ENCODE measurements at regions not wholly inside any gene's neighbourhood (a gene's known extent, or its start where the extent isn't known, plus 50 kb on each side); places are given as distances from the start of the nearest gene placed in this dataset.

GRCh38 chr2:66693076-66693965 is 258.4 kb downstream of the MEIS1 start:
- H3K27ac ChIP-seq: no peak overlapping the region
- ATAC-seq (no peak), DNase-seq (no peak)
- H3K4me1 ChIP-seq: no peaks in the 10 kb centered on the region
- intact Hi-C loops (cut with DNase I): no loop called here
- H3K4me3 ChIP-seq: no peak overlapping the region
- no peaks in the 10 kb centered on the region for H3K9me3 ChIP-seq
- TF ChIP-seq CTCF (IDR thresholded peaks at IDR 0.05): no peak
- peaks cover 0 to 6% (median 2%) of the 10 kb centered on the region in 3 donors for H3K27me3 ChIP-seq (ENCODE audit: insufficient read depth in 3 of 3, low read length in 2 of 3)
- no peaks in the 10 kb centered on the region for H3K36me3 ChIP-seq (ENCODE audit: insufficient read depth in 1 of 2, low read depth in 1 of 2)
- 49 to 55% (median 52%) methylated on average over 4 of the region's 4 CpGs for WGBS, 3 donors

DNA sequence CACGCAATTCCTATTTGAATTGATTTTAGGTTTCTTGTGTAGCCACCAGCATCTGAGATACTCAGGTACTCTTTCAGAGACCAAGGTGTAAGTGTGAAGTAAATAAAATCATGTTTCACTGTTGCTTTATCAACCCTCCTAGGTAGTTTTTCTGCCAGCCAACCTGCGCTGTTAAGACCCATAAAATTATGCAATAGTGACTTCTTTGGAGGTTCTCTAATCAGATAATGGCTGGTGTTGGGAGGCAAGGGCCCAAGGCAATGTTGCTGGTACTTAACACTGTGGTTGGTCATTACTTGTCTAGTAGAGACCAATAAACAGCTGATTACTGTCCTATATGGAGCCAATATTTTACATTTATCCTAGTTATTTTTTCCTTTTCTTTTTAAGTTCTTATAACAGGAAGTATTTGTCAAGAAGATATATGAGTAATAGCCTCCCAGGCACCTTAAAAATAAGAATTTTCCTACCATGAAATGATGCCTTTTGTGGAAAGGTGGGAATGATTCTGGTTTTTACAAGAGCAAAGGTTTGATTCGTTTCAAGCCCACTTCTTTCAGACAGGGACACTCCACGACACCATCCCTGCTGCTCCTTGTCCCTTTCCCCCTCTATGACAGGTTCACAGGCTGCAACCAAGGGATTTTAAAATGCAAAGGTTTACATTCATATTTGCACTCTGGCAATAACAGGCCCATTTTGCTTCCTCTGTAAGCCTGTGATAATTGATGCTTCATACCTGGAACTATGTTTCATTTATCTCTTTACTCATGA is 259.3 kb downstream of the MEIS1 start:
- H3K4me3 ChIP-seq: no peak overlapping the region
- H3K36me3 ChIP-seq (ENCODE audit: insufficient read depth in 1 of 2, low read depth in 1 of 2): no peaks in the 10 kb centered on the region
- intact Hi-C loops (cut with DNase I): no loop called here
- no peak for DNase-seq
- TF ChIP-seq CTCF (IDR thresholded peaks at IDR 0.05): no peak
- ATAC-seq: no peak
- WGBS, 3 donors: 70 to 74% (median 71%) methylated on average over 4 of the region's 4 CpGs
- no peaks in the 10 kb centered on the region for H3K4me1 ChIP-seq
- no peaks in the 10 kb centered on the region for H3K9me3 ChIP-seq
- peaks cover 0 to 6% (median 2%) of the 10 kb centered on the region in 3 donors for H3K27me3 ChIP-seq (ENCODE audit: insufficient read depth in 3 of 3, low read length in 2 of 3)
- H3K27ac ChIP-seq: no peak overlapping the region

GRCh38 chr2:66695226-66695735 is 260.4 kb downstream of the MEIS1 start:
- Histone ChIP-seq H3K27me3 (ENCODE audit: insufficient read depth in 3 of 3, low read length in 2 of 3) (peaks cover 0 to 6% (median 2%) of the 10 kb centered on the region in 3 donors), H3K9me3 (no peaks in the 10 kb centered on the region), H3K36me3 (ENCODE audit: insufficient read depth in 1 of 2, low read depth in 1 of 2) (no peaks in the 10 kb centered on the region), H3K27ac (no peak overlapping the region), H3K4me1 (no peaks in the 10 kb centered on the region), H3K4me3 (no peak overlapping the region)
- intact Hi-C loops (cut with DNase I): no loop called here
- no peak for ATAC-seq
- DNase-seq: no peak
- no peak for TF ChIP-seq CTCF (IDR thresholded peaks at IDR 0.05)
- 67 to 74% (median 70%) methylated on average over 4 of the region's 4 CpGs for WGBS, 3 donors

GRCh38 chr2:66696374-66696773 is 261.4 kb downstream of the MEIS1 start:
- no peak for TF ChIP-seq CTCF (IDR thresholded peaks at IDR 0.05)
- Histone ChIP-seq H3K27me3 (ENCODE audit: insufficient read depth in 3 of 3, low read length in 2 of 3) (peaks cover 0 to 5% (median 2%) of the 10 kb centered on the region in 3 donors), H3K36me3 (ENCODE audit: insufficient read depth in 1 of 2, low read depth in 1 of 2) (no peaks in the 10 kb centered on the region), H3K4me3 (no peak overlapping the region), H3K4me1 (no peaks in the 10 kb centered on the region), H3K27ac (no peak overlapping the region), H3K9me3 (no peaks in the 10 kb centered on the region)
- 50 to 54% (median 52%) methylated on average over 7 of the region's 7 CpGs for WGBS, 3 donors
- no peak for DNase-seq
- intact Hi-C loops (cut with DNase I): no loop called here
- ATAC-seq: no peak

All from psoas muscle (tissue), 7 donors.